ENCODE measurements at regions not wholly inside any gene's neighbourhood (a gene's known extent, or its start where the extent isn't known, plus 50 kb on each side); places are given as distances from the start of the nearest gene placed in this dataset.

- Histone ChIP-seq H4K20me1 (ENCODE audit: insufficient read depth, poor library complexity, severe bottlenecking) (no peaks in the 10 kb centered on the region), H3K4me1 (ENCODE audit: insufficient read depth) (no peaks in the 10 kb centered on the region), H3K79me2 (no peaks in the 10 kb centered on the region), H2AFZ (no peak overlapping the region), H3K9me3 (ENCODE audit: low read depth) (no peaks in the 10 kb centered on the region), H3K4me3 (no peak overlapping the region), H3K9me2 (replicated peaks; ENCODE audit: insufficient read depth) (no peaks in the 10 kb centered on the region), H3K36me3 (replicated peaks; ENCODE audit: insufficient read depth, low read depth) (no peaks in the 10 kb centered on the region), H3K27me3 (no peaks in the 10 kb centered on the region), H3K27ac (no peak overlapping the region), H3K4me2 (no peak overlapping the region)
- 78% methylated on average over 2 of the region's 2 CpGs for WGBS (ENCODE audit: low lambda C conversion rate, missing lambda C conversion rate)
- TF ChIP-seq, protein P1, sequence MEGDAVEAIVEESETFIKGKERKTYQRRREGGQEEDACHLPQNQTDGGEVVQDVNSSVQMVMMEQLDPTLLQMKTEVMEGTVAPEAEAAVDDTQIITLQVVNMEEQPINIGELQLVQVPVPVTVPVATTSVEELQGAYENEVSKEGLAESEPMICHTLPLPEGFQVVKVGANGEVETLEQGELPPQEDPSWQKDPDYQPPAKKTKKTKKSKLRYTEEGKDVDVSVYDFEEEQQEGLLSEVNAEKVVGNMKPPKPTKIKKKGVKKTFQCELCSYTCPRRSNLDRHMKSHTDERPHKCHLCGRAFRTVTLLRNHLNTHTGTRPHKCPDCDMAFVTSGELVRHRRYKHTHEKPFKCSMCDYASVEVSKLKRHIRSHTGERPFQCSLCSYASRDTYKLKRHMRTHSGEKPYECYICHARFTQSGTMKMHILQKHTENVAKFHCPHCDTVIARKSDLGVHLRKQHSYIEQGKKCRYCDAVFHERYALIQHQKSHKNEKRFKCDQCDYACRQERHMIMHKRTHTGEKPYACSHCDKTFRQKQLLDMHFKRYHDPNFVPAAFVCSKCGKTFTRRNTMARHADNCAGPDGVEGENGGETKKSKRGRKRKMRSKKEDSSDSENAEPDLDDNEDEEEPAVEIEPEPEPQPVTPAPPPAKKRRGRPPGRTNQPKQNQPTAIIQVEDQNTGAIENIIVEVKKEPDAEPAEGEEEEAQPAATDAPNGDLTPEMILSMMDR (IDR thresholded peaks at IDR 0.05; ENCODE audit: poor library complexity): no peak
- TF ChIP-seq EZH2phosphoT487 (IDR thresholded peaks at IDR 0.05; ENCODE audit: low read depth, severe bottlenecking, unreplicated experiment) (no peak), EZH2 (IDR thresholded peaks at IDR 0.05; ENCODE audit: borderline replicate concordance) (no peak)
- DNase-seq (ENCODE audit: low spot score): no peak
Observed at GRCh38 chr6:67877288-67877687, 757.8 kb upstream of the ADGRB3 start.

DNA sequence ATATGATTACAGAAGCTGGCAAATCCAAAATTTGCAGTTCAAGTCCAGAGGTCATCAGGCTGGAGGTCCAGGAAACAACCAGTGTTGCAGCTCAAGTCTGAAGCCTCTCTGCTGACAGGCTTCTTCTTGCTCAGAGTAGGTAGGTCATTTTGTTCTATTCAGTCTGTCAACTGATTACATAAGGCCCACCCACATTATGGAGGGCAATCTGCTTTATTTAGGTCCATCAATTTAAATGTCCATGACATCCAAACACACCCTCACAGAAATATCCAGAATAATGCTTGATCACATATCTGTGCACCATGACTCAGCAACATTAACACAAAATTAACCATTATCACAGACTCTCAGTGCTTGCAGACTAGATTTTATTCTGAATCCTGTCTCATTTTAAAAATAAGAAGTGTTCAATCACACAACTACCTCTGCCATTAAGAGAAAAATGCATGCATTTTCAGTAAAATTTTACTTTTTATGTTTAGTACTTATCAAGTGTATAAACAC, 759.2 kb upstream of the ADGRB3 start:
- H3K9me2 ChIP-seq (replicated peaks; ENCODE audit: insufficient read depth): no peaks in the 10 kb centered on the region
- H3K27me3 ChIP-seq: no peaks in the 10 kb centered on the region
- no peaks in the 10 kb centered on the region for H3K4me1 ChIP-seq (ENCODE audit: insufficient read depth)
- H3K27ac ChIP-seq: no peak overlapping the region
- H2AFZ ChIP-seq: no peak overlapping the region
- DNase-seq (ENCODE audit: low spot score): no peak
- no peak overlapping the region for H3K4me2 ChIP-seq
- H3K79me2 ChIP-seq: no peaks in the 10 kb centered on the region
- H3K9me3 ChIP-seq (ENCODE audit: low read depth): no peaks in the 10 kb centered on the region
- no peaks in the 10 kb centered on the region for H4K20me1 ChIP-seq (ENCODE audit: insufficient read depth, poor library complexity, severe bottlenecking)
- H3K4me3 ChIP-seq: no peak overlapping the region
- no peaks in the 10 kb centered on the region for H3K36me3 ChIP-seq (replicated peaks; ENCODE audit: insufficient read depth, low read depth)
- TF ChIP-seq, protein P1 (IDR thresholded peaks at IDR 0.05; ENCODE audit: poor library complexity): no peak
- TF ChIP-seq EZH2 (IDR thresholded peaks at IDR 0.05; ENCODE audit: borderline replicate concordance) (no peak), EZH2phosphoT487 (IDR thresholded peaks at IDR 0.05; ENCODE audit: low read depth, severe bottlenecking, unreplicated experiment) (no peak)

DNA sequence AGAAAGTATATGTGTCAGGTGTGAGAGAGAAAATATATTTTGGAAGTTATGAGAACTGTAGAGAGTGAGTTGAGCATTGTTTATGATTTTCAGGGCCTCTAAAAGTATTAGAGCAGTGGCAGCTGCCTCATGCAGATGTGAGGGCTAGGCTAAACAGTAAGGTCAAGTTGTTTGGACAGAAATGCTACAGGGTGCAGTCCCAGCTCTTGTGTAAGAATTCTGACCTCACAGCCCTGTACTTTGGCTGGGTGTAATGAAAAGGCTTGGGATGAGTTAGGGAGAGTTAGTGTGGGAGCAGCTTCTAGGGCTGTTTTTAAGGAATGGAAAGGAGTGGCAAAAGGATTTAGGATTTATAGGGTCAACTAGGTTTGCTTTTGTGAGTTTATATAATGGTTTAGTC, 764.8 kb upstream of the ADGRB3 start:
- no peak for TF ChIP-seq EZH2phosphoT487 (IDR thresholded peaks at IDR 0.05; ENCODE audit: low read depth, severe bottlenecking, unreplicated experiment)
- H3K27ac ChIP-seq: no peak overlapping the region
- no peak for DNase-seq (ENCODE audit: low spot score)
- H3K4me2 ChIP-seq: no peak overlapping the region
- no peaks in the 10 kb centered on the region for H3K4me1 ChIP-seq (ENCODE audit: insufficient read depth)
- no peaks in the 10 kb centered on the region for H4K20me1 ChIP-seq (ENCODE audit: insufficient read depth, poor library complexity, severe bottlenecking)
- no peak overlapping the region for H3K4me3 ChIP-seq
- no peaks in the 10 kb centered on the region for H3K36me3 ChIP-seq (replicated peaks; ENCODE audit: insufficient read depth, low read depth)
- H3K9me3 ChIP-seq (ENCODE audit: low read depth): no peaks in the 10 kb centered on the region
- no peaks in the 10 kb centered on the region for H3K27me3 ChIP-seq
- H3K9me2 ChIP-seq (replicated peaks; ENCODE audit: insufficient read depth): no peaks in the 10 kb centered on the region
- no peak overlapping the region for H2AFZ ChIP-seq
- H3K79me2 ChIP-seq: no peaks in the 10 kb centered on the region

DNA sequence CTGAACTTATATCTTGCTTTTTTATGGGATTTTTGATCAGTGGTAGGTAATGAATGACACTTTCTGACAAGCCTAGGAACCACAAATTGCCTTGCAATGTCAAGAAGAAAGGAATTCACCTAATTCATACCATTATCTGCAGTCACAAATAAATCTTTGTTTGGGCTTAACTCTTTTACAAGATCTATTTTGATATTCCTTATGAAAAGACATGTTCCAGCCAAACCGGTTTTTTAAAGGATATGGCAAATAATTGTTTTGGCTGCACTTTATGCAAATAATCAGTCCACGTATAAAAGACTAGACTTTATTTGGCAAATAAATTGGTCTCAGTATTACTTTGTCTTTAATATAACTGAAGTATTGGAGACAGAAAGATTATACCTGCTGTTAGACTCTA, 771.7 kb upstream of the ADGRB3 start:
- H3K9me2 ChIP-seq (replicated peaks; ENCODE audit: insufficient read depth): no peaks in the 10 kb centered on the region
- DNase-seq (ENCODE audit: low spot score): no peak
- H3K27me3 ChIP-seq: no peaks in the 10 kb centered on the region
- TF ChIP-seq EZH2phosphoT487 (IDR thresholded peaks at IDR 0.05; ENCODE audit: low read depth, severe bottlenecking, unreplicated experiment) (no peak), EZH2 (IDR thresholded peaks at IDR 0.05; ENCODE audit: borderline replicate concordance) (no peak)
- TF ChIP-seq, protein P1 (IDR thresholded peaks at IDR 0.05; ENCODE audit: poor library complexity): no peak
- H3K79me2 ChIP-seq: no peaks in the 10 kb centered on the region
- no peak overlapping the region for H3K4me3 ChIP-seq
- H3K27ac ChIP-seq: no peak overlapping the region
- H3K36me3 ChIP-seq (replicated peaks; ENCODE audit: insufficient read depth, low read depth): no peaks in the 10 kb centered on the region
- WGBS (ENCODE audit: low lambda C conversion rate, missing lambda C conversion rate): 75% methylated on average over 2 of the region's 2 CpGs
- no peak overlapping the region for H3K4me2 ChIP-seq
- no peaks in the 10 kb centered on the region for H3K9me3 ChIP-seq (ENCODE audit: low read depth)
- H4K20me1 ChIP-seq (ENCODE audit: insufficient read depth, poor library complexity, severe bottlenecking): no peaks in the 10 kb centered on the region
- H3K4me1 ChIP-seq (ENCODE audit: insufficient read depth): no peaks in the 10 kb centered on the region
- H2AFZ ChIP-seq: no peak overlapping the region

All from hepatocyte (in vitro differentiated cells).